Astrocyte of the cerebellum (primary cell): ENCODE measurements at regions not wholly inside any gene's neighbourhood (a gene's known extent, or its start where the extent isn't known, plus 50 kb on each side); places are given as distances from the start of the nearest gene placed in this dataset.

Experiments used
- DNase-seq: peaks from one replicate; pipeline ENCODE4 v3.0.0-alpha.2; 2011; ENCODE audit warnings: low read depth
- H3K4me3 ChIP-seq: 2 replicates; pipeline ENCODE4 v1.5.1; 2011; ENCODE audit warnings: mild to moderate bottlenecking, low read depth, low read length, moderate library complexity
- CTCF ChIP-seq: IDR thresholded peaks from 2 replicates; pipeline ENCODE4 v1.5.1; 2012; ENCODE audit warnings: low read length, low read depth, moderate library complexity, mild to moderate bottlenecking; ENCODE audit errors: missing control alignments
- in situ Hi-C: cut with HindIII; loops from 2 replicates; pipeline ENCODE4 v1.10.0; 2017; ENCODE audit warnings: low sequenced_read_pairs

- TF ChIP-seq CTCF, result no peak
- in situ Hi-C loops, result no loop called here
- no peak overlapping the region for H3K4me3 ChIP-seq
- no peak for DNase-seq
Observed at GRCh38 chr1:219741011-219741970, 128.4 kb upstream of the ZC3H11B start.

- in situ Hi-C loops, result no loop called here
Observed at GRCh38 chr1:219733511-219734174, 120.7 kb upstream of the ZC3H11B start.

GRCh38 chr1:219732814-219733491 is 120.0 kb upstream of the ZC3H11B start:
- no peak for TF ChIP-seq CTCF
- DNase-seq, result no peak
- in situ Hi-C loops, result no loop called here

More at GRCh38 chr1:219733511-219734174, 120.7 kb upstream of the ZC3H11B start:
- no peak for DNase-seq
- no peak overlapping the region for H3K4me3 ChIP-seq
- no peak for TF ChIP-seq CTCF

GRCh38 chr1:219731771-219732170 is 118.9 kb upstream of the ZC3H11B start:
- in situ Hi-C loops, result no loop called here
- H3K4me3 ChIP-seq, result no peak overlapping the region
- no peak for TF ChIP-seq CTCF
- no peak for DNase-seq

More at GRCh38 chr1:219732814-219733491, 120.0 kb upstream of the ZC3H11B start:
- H3K4me3 ChIP-seq, result no peak overlapping the region

- no peak overlapping the region for H3K4me3 ChIP-seq
- in situ Hi-C loops, result no loop called here
- no peak for DNase-seq
- no peak for TF ChIP-seq CTCF
Observed at GRCh38 chr1:219726480-219727272, 113.8 kb upstream of the ZC3H11B start.
